H9 (cell line): ENCODE measurements at regions not wholly inside any gene's neighbourhood (a gene's known extent, or its start where the extent isn't known, plus 50 kb on each side); places are given as distances from the start of the nearest gene placed in this dataset.

ENCODE experiments used
- DNase-seq: peaks from one replicate; pipeline ENCODE4 v3.0.0-alpha.2; 2017
- H2AFZ ChIP-seq: one replicate; pipeline ENCODE4 v1.6.1; 2013; ENCODE audit warnings: mild to moderate bottlenecking, low read length, control low read depth, moderate library complexity
- H2AK5ac ChIP-seq: 2 replicates; pipeline ENCODE4 v1.6.1; 2013; ENCODE audit warnings: low read length, control low read depth, mixed read lengths; ENCODE audit not compliant: insufficient read length
- H2BK120ac ChIP-seq: one replicate; pipeline ENCODE4 v1.6.1; 2013; ENCODE audit warnings: low read depth, mild to moderate bottlenecking, low read length, control low read depth, inconsistent platforms; ENCODE audit not compliant: poor library complexity, severe bottlenecking
- H2BK12ac ChIP-seq: 2 replicates; pipeline ENCODE4 v1.6.1; 2013; ENCODE audit warnings: low read length, control low read depth, mixed read lengths, low read depth; ENCODE audit not compliant: insufficient read length
- H2BK15ac ChIP-seq: 2 replicates; pipeline ENCODE4 v1.6.1; 2013; ENCODE audit warnings: low read depth, low read length, control low read depth
- H2BK20ac ChIP-seq: one replicate; pipeline ENCODE4 v1.6.1; 2013; ENCODE audit warnings: low read depth, mild to moderate bottlenecking, low read length, control low read depth, inconsistent platforms; ENCODE audit not compliant: poor library complexity, severe bottlenecking
- H2BK5ac ChIP-seq: 2 replicates; pipeline ENCODE4 v1.6.1; 2013; ENCODE audit warnings: low read length, control low read depth, mixed read lengths; ENCODE audit not compliant: insufficient read length
- H3K14ac ChIP-seq: 2 replicates; pipeline ENCODE4 v1.6.1; 2013; ENCODE audit warnings: low read length, control low read depth; ENCODE audit not compliant: insufficient read depth
- H3K18ac ChIP-seq: 2 replicates; pipeline ENCODE4 v1.6.1; 2013; ENCODE audit warnings: low read depth, mild to moderate bottlenecking, mixed read lengths, low read length, control low read depth; ENCODE audit not compliant: insufficient read length
- H3K23ac ChIP-seq: 2 replicates; pipeline ENCODE4 v1.6.1; 2013; ENCODE audit warnings: low read length, control low read depth, mixed read lengths, low read depth; ENCODE audit not compliant: insufficient read length
- H3K23me2 ChIP-seq: 2 replicates; pipeline ENCODE4 v1.6.1; 2013; ENCODE audit warnings: low read depth, mild to moderate bottlenecking, mixed read lengths, low read length, control low read depth; ENCODE audit not compliant: insufficient read length, poor library complexity, severe bottlenecking
- H3K27ac ChIP-seq: 2 replicates; pipeline ENCODE4 v1.5.1; 2013; ENCODE audit warnings: low read length, control low read depth, mixed read lengths, low read depth; ENCODE audit not compliant: insufficient read length
- H3K27me3 ChIP-seq: 2 replicates; pipeline ENCODE4 v1.6.1; 2013; ENCODE audit warnings: low read length, control low read depth, inconsistent platforms; ENCODE audit not compliant: insufficient read depth
- H3K4ac ChIP-seq: 2 replicates; pipeline ENCODE4 v1.6.1; 2013; ENCODE audit warnings: low read depth, mild to moderate bottlenecking, control low read depth, inconsistent platforms, low read length, moderate library complexity
- H3K4me1 ChIP-seq: 2 replicates; pipeline ENCODE4 v1.6.1; 2013; ENCODE audit warnings: low read length, control low read depth, inconsistent platforms; ENCODE audit not compliant: insufficient read depth
- H3K4me2 ChIP-seq: 2 replicates; pipeline ENCODE4 v1.6.1; 2013; ENCODE audit warnings: low read length, control low read depth, mixed read lengths; ENCODE audit not compliant: insufficient read length, insufficient read depth
- H3K56ac ChIP-seq: 2 replicates; pipeline ENCODE4 v1.6.1; 2013; ENCODE audit warnings: low read depth, mild to moderate bottlenecking, mixed read lengths, low read length, control low read depth; ENCODE audit not compliant: insufficient read length
- H3K79me1 ChIP-seq: 2 replicates; pipeline ENCODE4 v1.6.1; 2013; ENCODE audit warnings: low read depth, mild to moderate bottlenecking, moderate library complexity, low read length, control low read depth, inconsistent platforms; ENCODE audit not compliant: insufficient read depth, poor library complexity, severe bottlenecking
- H3K79me2 ChIP-seq: 2 replicates; pipeline ENCODE4 v1.6.1; 2013; ENCODE audit warnings: low read length, control low read depth, inconsistent platforms; ENCODE audit not compliant: insufficient read depth
- H3K9ac ChIP-seq: 2 replicates; pipeline ENCODE4 v1.6.1; 2013; ENCODE audit warnings: low read length, control low read depth, mixed read lengths; ENCODE audit not compliant: insufficient read length; ENCODE audit errors: extremely low read depth
- H3K9me3 ChIP-seq: one replicate; pipeline ENCODE4 v1.6.1; 2013; ENCODE audit warnings: low read depth, low read length, inconsistent platforms; ENCODE audit not compliant: control insufficient read depth
- H3T11ph ChIP-seq: one replicate; pipeline ENCODE4 v1.6.1; 2013; ENCODE audit warnings: mild to moderate bottlenecking, low read length, control low read depth, inconsistent platforms
- H4K20me1 ChIP-seq: one replicate; pipeline ENCODE4 v1.6.1; 2013; ENCODE audit not compliant: control insufficient read depth, insufficient read length, insufficient read depth
- H4K5ac ChIP-seq: 2 replicates; pipeline ENCODE4 v1.6.1; 2013; ENCODE audit warnings: low read depth, mild to moderate bottlenecking, mixed read lengths, low read length, control low read depth; ENCODE audit not compliant: insufficient read length
- H4K8ac ChIP-seq: replicated peaks from 2 replicates; pipeline ENCODE4 v1.6.1; 2013; ENCODE audit warnings: low read length, control low read depth, mixed read lengths, low read depth; ENCODE audit not compliant: insufficient read length
- H4K91ac ChIP-seq: 2 replicates; pipeline ENCODE4 v1.6.1; 2013; ENCODE audit warnings: low read depth, mild to moderate bottlenecking, moderate library complexity, mixed read lengths, low read length, control low read depth; ENCODE audit not compliant: insufficient read length
- H3K27ac Mint-ChIP-seq, 3 experiments: 2 replicates in 2 of 3; 3 replicates in 1 of 3; pipeline ENCODE4 v1.8.0; 2020 to 2021; ENCODE audit warnings: mixed read lengths in 3 of 3, mild to moderate bottlenecking in 1 of 3, moderate library complexity in 1 of 3
- H3K27me3 Mint-ChIP-seq: 2 replicates; pipeline ENCODE4 v1.8.0; 2021; ENCODE audit warnings: low read depth, mild to moderate bottlenecking, moderate library complexity, mixed read lengths
- H3K36me3 Mint-ChIP-seq, 3 experiments: 2 replicates in 2 of 3; 3 replicates in 1 of 3; pipeline ENCODE4 v1.8.0; 2020 to 2021; ENCODE audit warnings: low read depth in 3 of 3, mixed read lengths in 3 of 3; ENCODE audit not compliant: insufficient read depth in 1 of 3
- H3K4me1 Mint-ChIP-seq, 2 experiments: 2 replicates each; pipeline ENCODE4 v1.8.0; 2020; ENCODE audit warnings: mixed read lengths in 2 of 2
- H3K4me3 Mint-ChIP-seq, 2 experiments: 2 replicates in 1 of 2; 3 replicates in 1 of 2; pipeline ENCODE4 v1.8.0; 2020 to 2021; ENCODE audit warnings: mild to moderate bottlenecking in 2 of 2, mixed read lengths in 2 of 2, moderate library complexity in 1 of 2
- H3K9me3 Mint-ChIP-seq, 2 experiments: 2 replicates in 1 of 2; 3 replicates in 1 of 2; pipeline ENCODE4 v1.8.0; 2020; ENCODE audit warnings: mild to moderate bottlenecking in 2 of 2, mixed read lengths in 2 of 2, moderate library complexity in 1 of 2
- WGBS: extraction: QIAGEN DNeasy Blood & Tissue Kit; methylation state at CpG from one replicate; pipeline ENCODE4 v1.1.7; 2013; ENCODE audit warnings: missing lambda C conversion rate, low lambda C conversion rate, mixed read lengths; ENCODE audit not compliant: insufficient read length; ENCODE audit errors: extremely low coverage; 5-methylcytosine and 5-hydroxymethylcytosine counted together
- TF ChIP-seq, protein P1 (sequence below): fragments of 200-600 bp; sonication (generic); conservative IDR thresholded peaks from 3 replicates; pipeline ENCODE4 v1.8.0; 2021; ENCODE audit warnings: antibody characterized with exemption, mild to moderate bottlenecking

DNA sequence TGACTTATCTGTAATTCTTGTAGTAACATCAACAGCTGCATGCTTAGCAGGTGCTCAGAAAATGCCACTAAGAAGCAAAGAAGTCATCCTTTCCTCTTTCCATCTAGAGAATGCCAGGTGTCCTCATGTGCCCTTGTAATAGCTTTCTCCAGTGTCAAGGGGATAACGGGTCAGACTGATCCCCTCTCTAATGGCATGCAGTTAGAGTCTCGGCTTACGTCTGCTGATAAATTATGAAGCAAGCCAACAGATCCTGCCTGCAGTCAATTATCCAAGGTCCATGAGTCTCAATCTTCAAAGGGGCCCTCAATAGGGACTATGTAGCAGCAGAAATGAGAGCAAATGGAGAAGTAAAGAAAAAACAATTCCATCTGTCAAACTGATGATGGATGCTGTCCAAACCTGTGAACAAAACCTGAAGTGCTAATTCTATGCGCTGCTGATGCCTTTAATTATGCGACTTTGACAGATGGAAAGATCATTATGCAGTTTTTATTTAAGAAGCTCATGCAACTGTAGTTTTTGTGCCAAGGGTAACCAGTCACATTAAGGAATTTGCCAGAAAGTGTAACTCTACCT lies 162.8 kb upstream of the PEX5L start:
- H2BK20ac ChIP-seq, result no peak overlapping the region
- WGBS, result no CpG with 5 or more reads among the region's 5 CpGs
- H3K4me1 ChIP-seq, result 0 out of 2 replicates have a peak, but pooled peaks cover 2% of the 10 kb centered on the region
- H3K27me3 ChIP-seq, result no peaks in the 10 kb centered on the region
- H3K56ac ChIP-seq, result no peak overlapping the region
- no peaks in the 10 kb centered on the region for H3K23me2 ChIP-seq
- H2BK5ac ChIP-seq, result no peak overlapping the region
- no peaks in the 10 kb centered on the region; a peak in 1 of 5 replicates for H3K9me3 Mint-ChIP-seq
- H4K20me1 ChIP-seq, result no peaks in the 10 kb centered on the region
- H4K8ac ChIP-seq, result no peak overlapping the region
- H3K4me1 Mint-ChIP-seq, result peaks cover 8 to 10% of the 10 kb centered on the region in 2 experiments
- H3K18ac ChIP-seq, result no peak overlapping the region
- no peak overlapping the region for H2BK15ac ChIP-seq
- H3T11ph ChIP-seq, result no peak overlapping the region
- H3K79me1 ChIP-seq, result no peaks in the 10 kb centered on the region
- no peak overlapping the region for H2AK5ac ChIP-seq
- H3K4me2 ChIP-seq, result no peak overlapping the region
- no peak overlapping the region for H3K9ac ChIP-seq
- H2BK12ac ChIP-seq, result no peak overlapping the region
- no peak overlapping the region for H2AFZ ChIP-seq
- H3K23ac ChIP-seq, result no peak overlapping the region
- no peaks in the 10 kb centered on the region for H3K36me3 Mint-ChIP-seq
- no peak overlapping the region for H2BK120ac ChIP-seq
- no peak for DNase-seq
- H3K9me3 ChIP-seq, result no peaks in the 10 kb centered on the region
- no peaks in the 10 kb centered on the region for H3K79me2 ChIP-seq
- no peak overlapping the region for H3K4ac ChIP-seq
- TF ChIP-seq, protein P1, sequence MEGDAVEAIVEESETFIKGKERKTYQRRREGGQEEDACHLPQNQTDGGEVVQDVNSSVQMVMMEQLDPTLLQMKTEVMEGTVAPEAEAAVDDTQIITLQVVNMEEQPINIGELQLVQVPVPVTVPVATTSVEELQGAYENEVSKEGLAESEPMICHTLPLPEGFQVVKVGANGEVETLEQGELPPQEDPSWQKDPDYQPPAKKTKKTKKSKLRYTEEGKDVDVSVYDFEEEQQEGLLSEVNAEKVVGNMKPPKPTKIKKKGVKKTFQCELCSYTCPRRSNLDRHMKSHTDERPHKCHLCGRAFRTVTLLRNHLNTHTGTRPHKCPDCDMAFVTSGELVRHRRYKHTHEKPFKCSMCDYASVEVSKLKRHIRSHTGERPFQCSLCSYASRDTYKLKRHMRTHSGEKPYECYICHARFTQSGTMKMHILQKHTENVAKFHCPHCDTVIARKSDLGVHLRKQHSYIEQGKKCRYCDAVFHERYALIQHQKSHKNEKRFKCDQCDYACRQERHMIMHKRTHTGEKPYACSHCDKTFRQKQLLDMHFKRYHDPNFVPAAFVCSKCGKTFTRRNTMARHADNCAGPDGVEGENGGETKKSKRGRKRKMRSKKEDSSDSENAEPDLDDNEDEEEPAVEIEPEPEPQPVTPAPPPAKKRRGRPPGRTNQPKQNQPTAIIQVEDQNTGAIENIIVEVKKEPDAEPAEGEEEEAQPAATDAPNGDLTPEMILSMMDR, result no peak
- H3K14ac ChIP-seq, result no peak overlapping the region
- no peak overlapping the region for H4K91ac ChIP-seq
- H3K27ac ChIP-seq, result no peak overlapping the region
- H3K27me3 Mint-ChIP-seq, result no peaks in the 10 kb centered on the region
- H4K5ac ChIP-seq, result peak overlapping the region; percentile 17
- H3K4me3 Mint-ChIP-seq, result no peak overlapping the region
- no peak overlapping the region for H3K27ac Mint-ChIP-seq
